ENCODE measurements at regions not wholly inside any gene's neighbourhood (a gene's known extent, or its start where the extent isn't known, plus 50 kb on each side); places are given as distances from the start of the nearest gene placed in this dataset.

DNA sequence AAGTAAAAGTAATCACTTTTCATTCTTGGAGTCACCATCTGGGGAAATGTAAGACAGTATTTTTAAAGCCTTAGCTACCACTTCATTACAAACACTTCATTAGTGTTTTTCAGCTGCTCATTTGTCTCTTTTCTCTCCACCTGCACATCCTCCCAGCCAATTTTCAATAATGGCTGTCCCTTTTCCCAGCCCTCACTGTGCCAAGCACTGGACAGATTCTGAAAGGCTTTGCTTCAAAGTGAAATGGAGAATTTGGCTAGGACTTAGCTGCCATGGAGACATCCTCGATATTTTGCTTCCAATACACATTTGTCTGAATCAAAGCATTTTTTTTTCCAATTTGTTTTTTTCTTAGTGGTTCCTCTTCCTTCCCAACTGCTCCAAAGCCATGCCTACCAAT, 272.4 kb upstream of the NRXN1 start:
- Histone ChIP-seq H3K27me3 (ENCODE audit: control insufficient read depth, insufficient read depth, low read length) (no peaks in the 10 kb centered on the region), H3K27ac (ENCODE audit: low read depth, low read length) (peak overlapping the region; percentile 40), H3K36me3 (ENCODE audit: control insufficient read depth, insufficient read depth, low read length) (no peaks in the 10 kb centered on the region), H3K4me3 (ENCODE audit: low read depth, low read length) (no peak overlapping the region), H3K4me1 (ENCODE audit: control insufficient read depth, insufficient read depth, low read length) (no peaks in the 10 kb centered on the region), H3K9me3 (ENCODE audit: control insufficient read depth, insufficient read depth, low read length) (no peaks in the 10 kb centered on the region)
- WGBS (ENCODE audit: insufficient coverage) = 13% methylated on average over 1 of the region's 1 CpG
- DNase-seq (ENCODE audit: low read depth in 4 of 6, low spot score in 6 of 6) = peak; percentile 19 to 89 (median 66)

DNA sequence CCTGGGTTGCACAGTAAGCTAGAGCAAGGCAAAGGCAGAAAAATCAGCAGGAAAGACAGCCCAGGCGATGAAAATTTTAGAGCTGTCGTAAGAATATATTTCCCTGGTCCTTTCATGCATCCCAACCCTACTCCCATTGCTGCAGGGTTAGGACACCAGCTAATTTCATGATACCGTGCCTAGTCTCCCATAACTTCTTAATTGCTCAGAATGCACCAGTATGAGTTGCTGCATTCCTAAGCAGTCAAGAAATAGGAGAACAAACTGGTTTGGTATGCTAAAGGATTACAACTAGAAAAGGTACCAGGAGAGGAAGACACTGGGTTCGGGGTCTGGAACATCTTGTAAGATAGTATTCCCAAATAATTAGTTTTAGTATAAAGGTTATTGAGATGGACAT, 269.4 kb upstream of the NRXN1 start:
- no peak for DNase-seq (ENCODE audit: low read depth in 4 of 6, low spot score in 6 of 6)
- no peak overlapping the region for H3K27ac ChIP-seq (ENCODE audit: low read depth, low read length)
- WGBS (ENCODE audit: insufficient coverage) = 100% methylated on average over 1 of the region's 4 CpGs
- no peaks in the 10 kb centered on the region for H3K9me3 ChIP-seq (ENCODE audit: control insufficient read depth, insufficient read depth, low read length)
- no peaks in the 10 kb centered on the region for H3K36me3 ChIP-seq (ENCODE audit: control insufficient read depth, insufficient read depth, low read length)
- no peaks in the 10 kb centered on the region for H3K27me3 ChIP-seq (ENCODE audit: control insufficient read depth, insufficient read depth, low read length)
- no peaks in the 10 kb centered on the region for H3K4me1 ChIP-seq (ENCODE audit: control insufficient read depth, insufficient read depth, low read length)
- no peak overlapping the region for H3K4me3 ChIP-seq (ENCODE audit: low read depth, low read length)

DNA sequence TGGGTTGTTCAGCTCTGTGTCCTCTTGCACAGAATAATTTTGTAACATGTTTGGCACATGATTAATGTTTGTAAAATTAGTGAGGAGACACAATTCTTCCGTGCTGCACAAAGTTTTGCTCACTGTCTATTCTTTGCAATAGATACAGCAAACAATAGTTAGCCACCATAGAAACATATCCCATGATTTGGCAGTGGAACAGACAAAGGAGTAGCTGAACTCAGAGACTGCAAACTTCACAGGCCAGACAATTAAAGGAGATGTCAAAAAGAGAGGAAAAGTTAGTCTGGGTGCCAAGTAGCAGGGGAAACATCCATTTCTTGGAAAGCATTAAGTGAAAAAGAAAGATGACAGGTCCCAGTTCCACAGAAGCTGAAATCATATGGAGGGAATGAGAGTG, 267.4 kb upstream of the NRXN1 start:
- WGBS (ENCODE audit: insufficient coverage) = no CpG with 5 or more reads among the region's 1 CpG
- no peak overlapping the region for H3K4me3 ChIP-seq (ENCODE audit: low read depth, low read length)
- H3K36me3 ChIP-seq (ENCODE audit: control insufficient read depth, insufficient read depth, low read length) = no peaks in the 10 kb centered on the region

DNA sequence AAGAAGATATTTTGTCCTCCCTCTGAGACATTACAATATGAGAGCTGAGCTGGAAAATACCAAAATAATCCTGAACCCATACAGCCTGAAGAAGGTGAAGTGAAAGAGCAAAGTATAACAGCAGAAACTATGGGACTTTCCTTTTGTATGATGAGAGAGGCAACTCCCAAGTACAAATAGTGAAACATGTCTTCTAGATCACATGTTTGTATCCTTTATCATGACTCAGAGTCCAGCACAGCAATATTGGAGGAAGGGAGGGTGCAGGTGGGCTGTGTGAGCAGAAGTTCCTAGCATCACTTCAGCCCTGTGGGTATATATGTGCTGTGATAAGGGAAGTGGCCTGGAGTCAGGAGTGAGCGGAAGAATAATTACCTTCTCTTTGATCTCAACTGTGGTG, 265.6 kb upstream of the NRXN1 start:
- no peaks in the 10 kb centered on the region for H3K27me3 ChIP-seq (ENCODE audit: control insufficient read depth, insufficient read depth, low read length)
- no peak overlapping the region for H3K4me3 ChIP-seq (ENCODE audit: low read depth, low read length)
- no peak for DNase-seq (ENCODE audit: low read depth in 4 of 6, low spot score in 6 of 6)
- no peaks in the 10 kb centered on the region for H3K9me3 ChIP-seq (ENCODE audit: control insufficient read depth, insufficient read depth, low read length)
- H3K36me3 ChIP-seq (ENCODE audit: control insufficient read depth, insufficient read depth, low read length) = no peaks in the 10 kb centered on the region
- WGBS (ENCODE audit: insufficient coverage) = no CpG with 5 or more reads among the region's 1 CpG
- H3K4me1 ChIP-seq (ENCODE audit: control insufficient read depth, insufficient read depth, low read length) = no peaks in the 10 kb centered on the region
- H3K27ac ChIP-seq (ENCODE audit: low read depth, low read length) = no peak overlapping the region

More for the DNA sequence above, 267.4 kb upstream of the NRXN1 start:
- no peaks in the 10 kb centered on the region for H3K27me3 ChIP-seq (ENCODE audit: control insufficient read depth, insufficient read depth, low read length)
- no peak overlapping the region for H3K27ac ChIP-seq (ENCODE audit: low read depth, low read length)
- H3K4me1 ChIP-seq (ENCODE audit: control insufficient read depth, insufficient read depth, low read length) = no peaks in the 10 kb centered on the region
- H3K9me3 ChIP-seq (ENCODE audit: control insufficient read depth, insufficient read depth, low read length) = no peaks in the 10 kb centered on the region
- no peak for DNase-seq (ENCODE audit: low read depth in 4 of 6, low spot score in 6 of 6)

DNA sequence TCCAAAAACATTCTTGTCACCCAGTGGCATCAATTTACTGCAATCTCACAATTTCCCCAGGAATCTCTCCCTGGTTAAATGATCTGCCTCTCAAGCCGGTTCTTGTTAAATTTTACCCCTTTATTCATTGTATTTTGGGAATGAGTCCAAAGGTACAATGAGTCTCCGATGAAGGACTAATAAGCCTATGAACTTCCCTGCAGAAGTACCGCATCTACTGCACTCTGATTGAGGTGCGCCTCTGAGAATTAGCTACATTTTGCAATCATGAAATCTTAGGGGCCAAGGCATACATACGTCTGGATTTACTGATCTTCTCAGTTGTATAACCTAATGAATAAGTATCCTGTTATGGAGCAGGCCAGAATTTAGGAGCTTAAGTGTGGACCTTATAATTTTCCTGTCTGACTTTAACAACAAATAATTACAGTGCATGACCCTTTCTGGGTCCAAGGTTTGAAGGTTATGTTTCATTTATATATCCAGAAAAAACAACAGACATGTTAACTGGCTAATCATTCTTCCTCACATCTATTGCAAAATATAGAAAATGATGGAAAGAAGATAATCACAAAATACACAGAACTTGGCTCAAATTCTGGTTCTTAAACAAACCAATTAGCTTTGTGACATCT, 261.8 kb upstream of the NRXN1 start:
- Histone ChIP-seq H3K4me3 (ENCODE audit: low read depth, low read length) (no peak overlapping the region), H3K4me1 (ENCODE audit: control insufficient read depth, insufficient read depth, low read length) (no peaks in the 10 kb centered on the region), H3K27me3 (ENCODE audit: control insufficient read depth, insufficient read depth, low read length) (no peaks in the 10 kb centered on the region), H3K9me3 (ENCODE audit: control insufficient read depth, insufficient read depth, low read length) (no peaks in the 10 kb centered on the region), H3K27ac (ENCODE audit: low read depth, low read length) (no peak overlapping the region), H3K36me3 (ENCODE audit: control insufficient read depth, insufficient read depth, low read length) (no peaks in the 10 kb centered on the region)
- no CpG with 5 or more reads among the region's 5 CpGs for WGBS (ENCODE audit: insufficient coverage)
- no peak for DNase-seq (ENCODE audit: low read depth in 4 of 6, low spot score in 6 of 6)

DNA sequence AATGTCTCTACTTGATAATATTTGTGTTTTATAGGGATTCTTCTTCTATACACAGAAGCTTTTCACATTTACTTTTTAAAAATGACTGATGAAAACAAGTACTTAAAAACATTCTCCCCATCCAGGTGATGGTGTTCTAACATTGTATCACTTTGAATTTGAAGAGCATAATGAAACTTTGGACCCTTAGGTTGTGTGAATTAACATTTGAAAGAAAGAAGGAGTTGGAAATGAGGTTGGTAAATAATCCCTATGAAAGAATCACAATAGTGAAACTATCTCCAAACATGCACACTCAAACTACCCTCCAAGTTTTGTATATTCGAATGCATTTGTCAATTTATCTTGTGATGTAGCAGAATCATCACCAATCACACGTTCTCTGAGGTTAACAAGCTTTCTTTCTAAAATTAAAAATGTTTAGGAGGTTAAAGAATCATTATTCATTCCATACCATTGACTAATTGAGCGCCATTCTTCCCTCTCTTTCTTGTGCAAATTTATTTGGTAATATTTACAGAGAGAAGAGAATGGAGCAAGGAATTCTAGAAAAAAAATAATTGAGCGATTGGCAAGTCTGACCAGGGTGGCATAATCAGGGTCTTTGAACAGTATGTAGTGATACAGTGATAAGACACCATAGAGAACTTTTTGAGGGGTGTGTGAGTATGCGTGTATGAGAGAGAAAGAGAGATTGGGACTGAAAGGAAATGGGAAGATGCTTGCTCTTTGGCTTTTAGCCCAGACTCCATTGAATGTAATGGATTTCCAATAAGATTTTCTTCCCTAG, 260.0 kb upstream of the NRXN1 start:
- 13% methylated on average over 1 of the region's 5 CpGs for WGBS (ENCODE audit: insufficient coverage)
- no peak for DNase-seq (ENCODE audit: low read depth in 4 of 6, low spot score in 6 of 6)
- no peaks in the 10 kb centered on the region for H3K36me3 ChIP-seq (ENCODE audit: control insufficient read depth, insufficient read depth, low read length)
- H3K4me3 ChIP-seq (ENCODE audit: low read depth, low read length) = no peak overlapping the region
- no peaks in the 10 kb centered on the region for H3K27me3 ChIP-seq (ENCODE audit: control insufficient read depth, insufficient read depth, low read length)
- H3K9me3 ChIP-seq (ENCODE audit: control insufficient read depth, insufficient read depth, low read length) = no peaks in the 10 kb centered on the region
- H3K4me1 ChIP-seq (ENCODE audit: control insufficient read depth, insufficient read depth, low read length) = no peaks in the 10 kb centered on the region
- no peak overlapping the region for H3K27ac ChIP-seq (ENCODE audit: low read depth, low read length)

DNA sequence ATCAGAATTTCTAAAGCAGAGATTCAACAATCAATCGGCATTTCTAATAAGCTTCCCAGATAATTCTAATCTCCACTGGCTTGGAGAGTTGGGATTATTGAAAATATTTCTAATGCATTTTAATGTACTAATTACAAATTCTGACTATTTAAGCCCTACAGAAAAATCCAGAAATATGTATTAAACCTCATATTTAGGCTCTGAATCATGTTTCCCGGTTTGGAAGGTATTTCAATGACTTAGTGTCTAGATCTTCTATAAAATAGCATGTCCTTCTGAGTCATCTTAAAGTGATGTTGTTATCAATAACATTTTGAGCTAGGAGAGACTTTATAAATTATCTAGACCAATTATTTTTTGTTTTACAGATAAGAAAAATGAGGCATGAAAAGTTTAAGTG, 258.8 kb upstream of the NRXN1 start:
- no peaks in the 10 kb centered on the region for H3K27me3 ChIP-seq (ENCODE audit: control insufficient read depth, insufficient read depth, low read length)
- no peaks in the 10 kb centered on the region for H3K9me3 ChIP-seq (ENCODE audit: control insufficient read depth, insufficient read depth, low read length)

DNA sequence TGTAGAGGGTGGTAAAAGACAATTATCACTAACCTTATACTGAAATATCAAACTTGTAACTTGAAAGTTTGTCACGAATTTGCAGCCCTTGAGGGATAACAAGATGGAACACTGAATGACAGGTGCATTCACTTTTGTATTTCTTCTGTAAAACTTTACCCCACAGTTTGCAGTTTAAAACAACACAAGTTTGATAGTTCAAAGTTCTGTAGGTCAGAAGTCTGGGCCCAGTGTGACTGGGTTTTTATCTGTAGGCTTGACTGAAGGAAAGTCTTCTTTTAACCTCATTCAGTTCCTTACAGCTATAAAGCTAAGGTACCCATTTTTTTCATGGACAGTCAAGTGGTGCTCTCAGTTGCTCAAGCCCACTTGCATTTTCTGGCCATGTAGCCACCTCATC, 257.1 kb upstream of the NRXN1 start:
- Histone ChIP-seq H3K27ac (ENCODE audit: low read depth, low read length) (no peak overlapping the region), H3K4me1 (ENCODE audit: control insufficient read depth, insufficient read depth, low read length) (no peaks in the 10 kb centered on the region), H3K27me3 (ENCODE audit: control insufficient read depth, insufficient read depth, low read length) (no peaks in the 10 kb centered on the region), H3K4me3 (ENCODE audit: low read depth, low read length) (no peak overlapping the region), H3K9me3 (ENCODE audit: control insufficient read depth, insufficient read depth, low read length) (no peaks in the 10 kb centered on the region), H3K36me3 (ENCODE audit: control insufficient read depth, insufficient read depth, low read length) (no peaks in the 10 kb centered on the region)
- no CpG with 5 or more reads among the region's 1 CpG for WGBS (ENCODE audit: insufficient coverage)
- DNase-seq (ENCODE audit: low read depth in 4 of 6, low spot score in 6 of 6) = no peak

More for the DNA sequence above, 258.8 kb upstream of the NRXN1 start:
- Histone ChIP-seq H3K36me3 (ENCODE audit: control insufficient read depth, insufficient read depth, low read length) (no peaks in the 10 kb centered on the region), H3K4me1 (ENCODE audit: control insufficient read depth, insufficient read depth, low read length) (no peaks in the 10 kb centered on the region), H3K27ac (ENCODE audit: low read depth, low read length) (no peak overlapping the region), H3K4me3 (ENCODE audit: low read depth, low read length) (no peak overlapping the region)
- WGBS (ENCODE audit: insufficient coverage) = no CpG with 5 or more reads among the region's 2 CpGs
- no peak for DNase-seq (ENCODE audit: low read depth in 4 of 6, low spot score in 6 of 6)

DNA sequence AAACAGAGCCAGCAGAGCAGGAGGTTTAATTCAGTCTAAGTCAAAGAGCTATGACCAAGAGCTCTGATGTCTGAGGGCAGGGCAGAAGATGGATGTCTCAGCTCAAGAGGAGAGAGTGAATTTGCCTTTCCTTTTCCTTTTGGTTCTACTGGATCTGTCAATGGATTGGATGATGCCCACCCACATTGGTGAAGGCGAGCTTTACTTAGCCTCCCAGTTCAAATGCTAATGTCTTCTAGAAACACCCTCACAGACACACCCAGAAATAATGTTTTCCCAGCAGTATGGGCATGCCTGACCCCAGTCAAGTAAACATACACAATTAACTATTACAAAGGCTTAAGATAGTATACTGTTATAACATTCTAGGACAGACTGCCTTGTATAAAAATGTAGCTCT, 236.3 kb upstream of the NRXN1 start:
- H3K4me1 ChIP-seq (ENCODE audit: control insufficient read depth, insufficient read depth, low read length) = no peaks in the 10 kb centered on the region
- no peak overlapping the region for H3K4me3 ChIP-seq (ENCODE audit: low read depth, low read length)
- no peak overlapping the region for H3K27ac ChIP-seq (ENCODE audit: low read depth, low read length)
- WGBS (ENCODE audit: insufficient coverage) = no CpG with 5 or more reads among the region's 1 CpG
- no peaks in the 10 kb centered on the region for H3K9me3 ChIP-seq (ENCODE audit: control insufficient read depth, insufficient read depth, low read length)
- H3K27me3 ChIP-seq (ENCODE audit: control insufficient read depth, insufficient read depth, low read length) = no peaks in the 10 kb centered on the region
- no peak for DNase-seq (ENCODE audit: low read depth in 4 of 6, low spot score in 6 of 6)
- no peaks in the 10 kb centered on the region for H3K36me3 ChIP-seq (ENCODE audit: control insufficient read depth, insufficient read depth, low read length)

DNA sequence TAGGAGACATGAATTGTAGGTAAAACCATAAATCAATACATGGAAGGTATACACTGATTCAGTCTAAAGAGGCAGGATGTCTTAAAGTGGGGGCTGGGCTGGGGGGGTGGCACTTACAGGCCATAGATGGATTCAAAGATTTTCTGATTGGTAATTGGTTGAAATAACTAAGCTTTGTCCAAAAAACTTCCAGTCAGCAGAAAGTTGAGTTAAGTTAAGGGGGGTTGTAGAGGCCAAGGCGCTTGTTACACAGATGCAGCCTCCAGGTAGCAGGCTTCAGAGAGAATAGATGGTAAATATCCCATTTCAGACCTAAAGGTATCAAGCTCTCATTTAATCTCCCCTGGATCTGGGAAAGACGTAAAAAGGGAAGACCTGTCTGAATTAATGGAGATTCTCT, 233.6 kb upstream of the NRXN1 start:
- Histone ChIP-seq H3K27me3 (ENCODE audit: control insufficient read depth, insufficient read depth, low read length) (no peaks in the 10 kb centered on the region), H3K4me1 (ENCODE audit: control insufficient read depth, insufficient read depth, low read length) (no peaks in the 10 kb centered on the region), H3K36me3 (ENCODE audit: control insufficient read depth, insufficient read depth, low read length) (no peaks in the 10 kb centered on the region), H3K27ac (ENCODE audit: low read depth, low read length) (no peak overlapping the region), H3K9me3 (ENCODE audit: control insufficient read depth, insufficient read depth, low read length) (no peaks in the 10 kb centered on the region), H3K4me3 (ENCODE audit: low read depth, low read length) (no peak overlapping the region)
- WGBS (ENCODE audit: insufficient coverage) = no CpG with 5 or more reads among the region's 2 CpGs
- DNase-seq (ENCODE audit: low read depth in 4 of 6, low spot score in 6 of 6) = no peak
